HG03060 (cell line): ENCODE measurements at regions not wholly inside any gene's neighbourhood (a gene's known extent, or its start where the extent isn't known, plus 50 kb on each side); places are given as distances from the start of the nearest gene placed in this dataset.

Source experiments
- ATAC-seq: cut with Tn5 transposase; IDR thresholded peaks from one replicate; pipeline ENCODE4 v1.9.1; 2021; ENCODE audit warnings: low read depth, moderate number of reproducible peaks; ENCODE audit not compliant: unreplicated experiment

GRCh38 chr6:165988302-165988756 lies 179.3 kb downstream of the TBXT start:
- no peak for ATAC-seq

GRCh38 chr6:165987483-165988301 lies 180.0 kb downstream of the TBXT start:
- no peak for ATAC-seq

GRCh38 chr6:165986914-165987482 lies 180.7 kb downstream of the TBXT start:
- no peak for ATAC-seq

- ATAC-seq = no peak
Measured at GRCh38 chr6:165986311-165986913, 181.2 kb downstream of the TBXT start.

- ATAC-seq = no peak
Measured at GRCh38 chr6:165985806-165986299, 181.8 kb downstream of the TBXT start.

GRCh38 chr6:165985281-165985805 lies 182.3 kb downstream of the TBXT start:
- ATAC-seq = no peak

- no peak for ATAC-seq
Measured at GRCh38 chr6:165984729-165985275, 182.8 kb downstream of the TBXT start.

- ATAC-seq = no peak
Measured at GRCh38 chr6:165983112-165984072, 184.3 kb downstream of the TBXT start.

GRCh38 chr6:165978476-165978875 lies 189.2 kb downstream of the TBXT start:
- no peak for ATAC-seq

- no peak for ATAC-seq
Measured at GRCh38 chr6:165976684-165977083, 191.0 kb downstream of the TBXT start.

- ATAC-seq = no peak
Measured at GRCh38 chr6:165974817-165975216, 192.8 kb downstream of the TBXT start.

GRCh38 chr6:165973473-165973872 lies 194.2 kb downstream of the TBXT start:
- no peak for ATAC-seq

GRCh38 chr6:165972139-165972802 lies 195.4 kb downstream of the TBXT start:
- no peak for ATAC-seq

GRCh38 chr6:165971202-165971601 lies 196.4 kb downstream of the TBXT start:
- ATAC-seq = no peak

GRCh38 chr6:165970001-165970400 lies 197.7 kb downstream of the TBXT start:
- ATAC-seq = no peak

- no peak for ATAC-seq
Measured at GRCh38 chr6:165969184-165969583, 198.5 kb downstream of the TBXT start.

GRCh38 chr6:165968408-165968807 lies 199.2 kb downstream of the TBXT start:
- no peak for ATAC-seq

GRCh38 chr6:165967810-165968407 lies 199.7 kb downstream of the TBXT start:
- no peak for ATAC-seq

GRCh38 chr6:165963750-165964149 lies 203.9 kb downstream of the TBXT start:
- ATAC-seq = no peak
